Cardiac septum (tissue), 1 donor: ENCODE measurements at regions not wholly inside any gene's neighbourhood (a gene's known extent, or its start where the extent isn't known, plus 50 kb on each side); places are given as distances from the start of the nearest gene placed in this dataset.
"Not testable (repeated sequence)": the region's sequence is repeated elsewhere in the genome, so short reads cannot be mapped to it uniquely, and the experiment has no call there.

Source experiments
- DNase-seq: peaks from one replicate; pipeline ENCODE4 v3.0.0-alpha.2; 2020; ENCODE audit warnings: low spot score
- intact Hi-C: fragments of 100-400 bp; cut with DNase I; formaldehyde crosslinking; loops from one replicate; pipeline ENCODE4 v1.14.0; 2022
- donor health status: DM: no; HTN: no; CAD: no.

- intact Hi-C loops: no loop called here
- DNase-seq: no peak
Observed at GRCh38 chr12:13536219-13536910, 339.8 kb downstream of the EMP1 start.

- intact Hi-C loops: loop anchor here (2.0 to 5.0 kb wide), 2 partner anchors 172 to 258 kb away; no protein-coding TSS in a partner anchor
- no peak for DNase-seq
Observed at GRCh38 chr12:13534645-13535398, 338.3 kb downstream of the EMP1 start.

- intact Hi-C loops: loop anchor here (2.0 to 5.0 kb wide), 2 partner anchors 171 to 257 kb away; no protein-coding TSS in a partner anchor
- no peak for DNase-seq
Observed at GRCh38 chr12:13534242-13534641, 337.7 kb downstream of the EMP1 start.

- DNase-seq: no peak
- intact Hi-C loops: loop anchor here (5.0 kb wide), 1 partner anchor 254 kb away; no protein-coding TSS in a partner anchor
Observed at GRCh38 chr12:13530966-13531365, 334.4 kb downstream of the EMP1 start.

- intact Hi-C loops, DNase-seq: not testable (repeated sequence)
Observed at GRCh38 chr12:13526185-13526921, 329.8 kb downstream of the EMP1 start.

GRCh38 chr12:13523536-13524307 is 327.2 kb downstream of the EMP1 start:
- intact Hi-C loops: no loop called here
- no peak for DNase-seq

GRCh38 chr12:13518034-13518433 is 321.5 kb downstream of the EMP1 start:
- DNase-seq, intact Hi-C loops: not testable (repeated sequence)

GRCh38 chr12:13509740-13510139 is 313.2 kb downstream of the EMP1 start:
- intact Hi-C loops: no loop called here
- DNase-seq: no peak

- DNase-seq: no peak
- intact Hi-C loops: no loop called here
Observed at GRCh38 chr12:13505636-13506035, 309.1 kb downstream of the EMP1 start.

- DNase-seq: no peak
- intact Hi-C loops: no loop called here
Observed at GRCh38 chr12:13505224-13505623, 308.7 kb downstream of the EMP1 start.

- no peak for DNase-seq
- intact Hi-C loops: no loop called here
Observed at GRCh38 chr12:13504736-13505135, 308.2 kb downstream of the EMP1 start.

GRCh38 chr12:13504074-13504473 is 307.5 kb downstream of the EMP1 start:
- intact Hi-C loops: no loop called here
- no peak for DNase-seq

GRCh38 chr12:13503094-13503835 is 306.7 kb downstream of the EMP1 start:
- no peak for DNase-seq
- intact Hi-C loops: no loop called here

GRCh38 chr12:13499008-13499407 is 302.5 kb downstream of the EMP1 start:
- intact Hi-C loops: no loop called here
- no peak for DNase-seq

GRCh38 chr12:13496111-13496510 is 299.6 kb downstream of the EMP1 start:
- intact Hi-C loops: no loop called here
- DNase-seq: no peak

- intact Hi-C loops: no loop called here
- DNase-seq: no peak
Observed at GRCh38 chr12:13489246-13489645, 292.7 kb downstream of the EMP1 start.

- DNase-seq: no peak
- intact Hi-C loops: no loop called here
Observed at GRCh38 chr12:13487326-13487725, 290.8 kb downstream of the EMP1 start.

GRCh38 chr12:13486794-13487193 is 290.3 kb downstream of the EMP1 start:
- intact Hi-C loops: no loop called here
- DNase-seq: no peak

GRCh38 chr12:13478650-13479181 is 282.2 kb downstream of the EMP1 start:
- intact Hi-C loops: no loop called here
- DNase-seq: no peak
